ENCODE measurements at regions not wholly inside any gene's neighbourhood (a gene's known extent, or its start where the extent isn't known, plus 50 kb on each side); places are given as distances from the start of the nearest gene placed in this dataset.
"Not testable (repeated sequence)": the region's sequence is repeated elsewhere in the genome, so short reads cannot be mapped to it uniquely, and the experiment has no call there.

DNA sequence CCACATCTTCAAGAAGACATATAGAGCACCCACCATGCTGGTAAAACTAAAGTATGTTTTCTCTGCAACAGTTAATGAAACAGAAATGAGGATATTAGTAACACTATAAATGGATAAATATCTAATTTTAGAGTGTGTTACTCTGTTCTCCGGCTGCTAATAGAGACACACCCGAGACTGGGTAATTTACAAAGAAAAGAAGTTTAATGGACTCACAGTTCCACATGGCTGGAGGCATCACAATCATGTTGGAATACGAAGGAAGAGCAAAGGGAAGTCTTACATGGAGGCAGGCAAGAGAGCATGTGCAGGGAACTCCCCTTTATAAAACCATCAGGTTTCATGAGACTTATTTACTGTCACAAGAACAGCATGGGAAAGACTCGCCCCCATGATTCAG lies 287.2 kb downstream of the SRGAP2C start:
- no peak for TF ChIP-seq ZFP30 (CRISPR knock-in tag; IDR thresholded peaks at IDR 0.05)
- TF ChIP-seq RARB (CRISPR knock-in tag; IDR thresholded peaks at IDR 0.05), result no peak
- no peak for TF ChIP-seq GLIS3 (CRISPR knock-in tag; IDR thresholded peaks at IDR 0.05)
- no peak for TF ChIP-seq ARNTL (CRISPR knock-in tag; IDR thresholded peaks at IDR 0.05; ENCODE audit: borderline replicate concordance, low read depth)
- TF ChIP-seq TCF4 (CRISPR knock-in tag; IDR thresholded peaks at IDR 0.05; ENCODE audit: borderline replicate concordance), result no peak
- no peak for TF ChIP-seq CSDC2 (CRISPR knock-in tag; IDR thresholded peaks at IDR 0.05)
- TF ChIP-seq, protein P1, sequence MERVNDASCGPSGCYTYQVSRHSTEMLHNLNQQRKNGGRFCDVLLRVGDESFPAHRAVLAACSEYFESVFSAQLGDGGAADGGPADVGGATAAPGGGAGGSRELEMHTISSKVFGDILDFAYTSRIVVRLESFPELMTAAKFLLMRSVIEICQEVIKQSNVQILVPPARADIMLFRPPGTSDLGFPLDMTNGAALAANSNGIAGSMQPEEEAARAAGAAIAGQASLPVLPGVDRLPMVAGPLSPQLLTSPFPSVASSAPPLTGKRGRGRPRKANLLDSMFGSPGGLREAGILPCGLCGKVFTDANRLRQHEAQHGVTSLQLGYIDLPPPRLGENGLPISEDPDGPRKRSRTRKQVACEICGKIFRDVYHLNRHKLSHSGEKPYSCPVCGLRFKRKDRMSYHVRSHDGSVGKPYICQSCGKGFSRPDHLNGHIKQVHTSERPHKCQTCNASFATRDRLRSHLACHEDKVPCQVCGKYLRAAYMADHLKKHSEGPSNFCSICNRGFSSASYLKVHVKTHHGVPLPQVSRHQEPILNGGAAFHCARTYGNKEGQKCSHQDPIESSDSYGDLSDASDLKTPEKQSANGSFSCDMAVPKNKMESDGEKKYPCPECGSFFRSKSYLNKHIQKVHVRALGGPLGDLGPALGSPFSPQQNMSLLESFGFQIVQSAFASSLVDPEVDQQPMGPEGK (CRISPR knock-in tag; IDR thresholded peaks at IDR 0.05; ENCODE audit: borderline replicate concordance), result no peak
- no peak for TF ChIP-seq PPARA (CRISPR knock-in tag; IDR thresholded peaks at IDR 0.05; ENCODE audit: borderline replicate concordance)
- TF ChIP-seq, protein P2, sequence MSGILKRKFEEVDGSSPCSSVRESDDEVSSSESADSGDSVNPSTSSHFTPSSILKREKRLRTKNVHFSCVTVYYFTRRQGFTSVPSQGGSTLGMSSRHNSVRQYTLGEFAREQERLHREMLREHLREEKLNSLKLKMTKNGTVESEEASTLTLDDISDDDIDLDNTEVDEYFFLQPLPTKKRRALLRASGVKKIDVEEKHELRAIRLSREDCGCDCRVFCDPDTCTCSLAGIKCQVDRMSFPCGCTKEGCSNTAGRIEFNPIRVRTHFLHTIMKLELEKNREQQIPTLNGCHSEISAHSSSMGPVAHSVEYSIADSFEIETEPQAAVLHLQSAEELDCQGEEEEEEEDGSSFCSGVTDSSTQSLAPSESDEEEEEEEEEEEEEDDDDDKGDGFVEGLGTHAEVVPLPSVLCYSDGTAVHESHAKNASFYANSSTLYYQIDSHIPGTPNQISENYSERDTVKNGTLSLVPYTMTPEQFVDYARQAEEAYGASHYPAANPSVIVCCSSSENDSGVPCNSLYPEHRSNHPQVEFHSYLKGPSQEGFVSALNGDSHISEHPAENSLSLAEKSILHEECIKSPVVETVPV (CRISPR knock-in tag; IDR thresholded peaks at IDR 0.05), result no peak
- TF ChIP-seq ZNF70 (CRISPR knock-in tag; IDR thresholded peaks at IDR 0.05), result no peak
- TF ChIP-seq, protein P3, sequence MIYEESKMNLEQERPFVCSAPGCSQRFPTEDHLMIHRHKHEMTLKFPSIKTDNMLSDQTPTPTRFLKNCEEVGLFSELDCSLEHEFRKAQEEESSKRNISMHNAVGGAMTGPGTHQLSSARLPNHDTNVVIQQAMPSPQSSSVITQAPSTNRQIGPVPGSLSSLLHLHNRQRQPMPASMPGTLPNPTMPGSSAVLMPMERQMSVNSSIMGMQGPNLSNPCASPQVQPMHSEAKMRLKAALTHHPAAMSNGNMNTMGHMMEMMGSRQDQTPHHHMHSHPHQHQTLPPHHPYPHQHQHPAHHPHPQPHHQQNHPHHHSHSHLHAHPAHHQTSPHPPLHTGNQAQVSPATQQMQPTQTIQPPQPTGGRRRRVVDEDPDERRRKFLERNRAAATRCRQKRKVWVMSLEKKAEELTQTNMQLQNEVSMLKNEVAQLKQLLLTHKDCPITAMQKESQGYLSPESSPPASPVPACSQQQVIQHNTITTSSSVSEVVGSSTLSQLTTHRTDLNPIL (CRISPR knock-in tag; IDR thresholded peaks at IDR 0.05; ENCODE audit: low read depth), result no peak
- TF ChIP-seq, protein P4, sequence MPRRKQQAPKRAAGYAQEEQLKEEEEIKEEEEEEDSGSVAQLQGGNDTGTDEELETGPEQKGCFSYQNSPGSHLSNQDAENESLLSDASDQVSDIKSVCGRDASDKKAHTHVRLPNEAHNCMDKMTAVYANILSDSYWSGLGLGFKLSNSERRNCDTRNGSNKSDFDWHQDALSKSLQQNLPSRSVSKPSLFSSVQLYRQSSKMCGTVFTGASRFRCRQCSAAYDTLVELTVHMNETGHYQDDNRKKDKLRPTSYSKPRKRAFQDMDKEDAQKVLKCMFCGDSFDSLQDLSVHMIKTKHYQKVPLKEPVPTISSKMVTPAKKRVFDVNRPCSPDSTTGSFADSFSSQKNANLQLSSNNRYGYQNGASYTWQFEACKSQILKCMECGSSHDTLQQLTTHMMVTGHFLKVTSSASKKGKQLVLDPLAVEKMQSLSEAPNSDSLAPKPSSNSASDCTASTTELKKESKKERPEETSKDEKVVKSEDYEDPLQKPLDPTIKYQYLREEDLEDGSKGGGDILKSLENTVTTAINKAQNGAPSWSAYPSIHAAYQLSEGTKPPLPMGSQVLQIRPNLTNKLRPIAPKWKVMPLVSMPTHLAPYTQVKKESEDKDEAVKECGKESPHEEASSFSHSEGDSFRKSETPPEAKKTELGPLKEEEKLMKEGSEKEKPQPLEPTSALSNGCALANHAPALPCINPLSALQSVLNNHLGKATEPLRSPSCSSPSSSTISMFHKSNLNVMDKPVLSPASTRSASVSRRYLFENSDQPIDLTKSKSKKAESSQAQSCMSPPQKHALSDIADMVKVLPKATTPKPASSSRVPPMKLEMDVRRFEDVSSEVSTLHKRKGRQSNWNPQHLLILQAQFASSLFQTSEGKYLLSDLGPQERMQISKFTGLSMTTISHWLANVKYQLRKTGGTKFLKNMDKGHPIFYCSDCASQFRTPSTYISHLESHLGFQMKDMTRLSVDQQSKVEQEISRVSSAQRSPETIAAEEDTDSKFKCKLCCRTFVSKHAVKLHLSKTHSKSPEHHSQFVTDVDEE (CRISPR knock-in tag; IDR thresholded peaks at IDR 0.05), result no peak
- no peak for TF ChIP-seq ZNF8 (CRISPR knock-in tag; IDR thresholded peaks at IDR 0.05)
- TF ChIP-seq ZC3H10 (CRISPR knock-in tag; IDR thresholded peaks at IDR 0.05), result no peak
- TF ChIP-seq ZFP3 (CRISPR knock-in tag; IDR thresholded peaks at IDR 0.05), result no peak
- no peak for ATAC-seq

DNA sequence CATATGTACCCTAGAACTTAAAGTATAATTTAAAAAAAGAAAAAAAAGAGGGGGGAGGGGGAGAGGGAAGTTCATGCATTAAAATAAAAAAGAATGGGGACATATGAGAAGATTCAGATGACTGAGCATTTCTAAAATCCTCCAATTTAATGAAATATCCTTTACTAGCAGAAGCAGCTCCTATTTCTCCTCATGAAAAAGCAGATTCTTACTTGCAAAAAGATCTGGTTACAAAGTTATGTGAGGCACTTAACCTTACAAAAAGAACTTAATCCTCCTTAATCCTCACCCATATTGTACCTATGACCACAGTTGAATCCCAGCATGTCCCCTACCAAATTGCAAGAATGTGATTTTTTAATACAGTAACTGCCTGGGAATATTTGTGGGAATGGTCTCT lies 298.5 kb downstream of the SRGAP2C start:
- ATAC-seq, result no peak
- TF ChIP-seq ZC3H10 (CRISPR knock-in tag; IDR thresholded peaks at IDR 0.05) (no peak), BACH2 (CRISPR knock-in tag; IDR thresholded peaks at IDR 0.05; ENCODE audit: borderline replicate concordance) (no peak), ARNTL (CRISPR knock-in tag; IDR thresholded peaks at IDR 0.05; ENCODE audit: borderline replicate concordance, low read depth) (no peak)
- TF ChIP-seq, protein P1 (CRISPR knock-in tag; IDR thresholded peaks at IDR 0.05; ENCODE audit: borderline replicate concordance), result no peak

DNA sequence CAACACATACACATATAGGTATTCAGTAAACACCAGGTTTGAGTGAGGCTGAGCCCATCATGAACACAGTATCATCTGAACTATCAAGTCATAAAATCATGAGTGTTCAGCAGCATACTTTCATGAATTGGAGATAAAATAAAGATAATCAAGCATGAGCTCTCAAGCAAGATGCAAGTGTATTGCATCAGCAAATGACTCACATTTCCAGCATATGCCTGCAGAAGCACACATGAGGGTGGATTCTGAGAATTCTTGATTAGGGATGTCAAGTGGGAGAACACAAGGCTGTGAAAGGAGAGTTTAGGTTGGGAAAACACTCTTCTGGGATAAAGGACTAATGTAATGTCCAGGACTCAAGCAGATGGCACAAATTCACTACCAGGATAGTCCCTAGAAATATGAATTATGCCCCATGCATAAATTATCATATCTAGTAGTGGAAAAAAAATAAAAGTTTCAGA lies 299.2 kb downstream of the SRGAP2C start:
- ATAC-seq, result no peak
- TF ChIP-seq ARNTL (CRISPR knock-in tag; IDR thresholded peaks at IDR 0.05; ENCODE audit: borderline replicate concordance, low read depth) (no peak), RARB (CRISPR knock-in tag; IDR thresholded peaks at IDR 0.05) (no peak), BACH2 (CRISPR knock-in tag; IDR thresholded peaks at IDR 0.05; ENCODE audit: borderline replicate concordance) (no peak), OSR1 (CRISPR knock-in tag; IDR thresholded peaks at IDR 0.05) (no peak), TOX (CRISPR knock-in tag; IDR thresholded peaks at IDR 0.05; ENCODE audit: borderline replicate concordance) (no peak), PPARA (CRISPR knock-in tag; IDR thresholded peaks at IDR 0.05; ENCODE audit: borderline replicate concordance) (no peak), TCF4 (CRISPR knock-in tag; IDR thresholded peaks at IDR 0.05; ENCODE audit: borderline replicate concordance) (no peak), ZNF8 (CRISPR knock-in tag; IDR thresholded peaks at IDR 0.05) (no peak), SNAI2 (CRISPR knock-in tag; IDR thresholded peaks at IDR 0.05) (no peak), ZNF70 (CRISPR knock-in tag; IDR thresholded peaks at IDR 0.05) (no peak), ZC3H10 (CRISPR knock-in tag; IDR thresholded peaks at IDR 0.05) (no peak), ZFP30 (CRISPR knock-in tag; IDR thresholded peaks at IDR 0.05) (no peak), GLIS3 (CRISPR knock-in tag; IDR thresholded peaks at IDR 0.05) (no peak), CSDC2 (CRISPR knock-in tag; IDR thresholded peaks at IDR 0.05) (no peak)
- TF ChIP-seq, protein P5, sequence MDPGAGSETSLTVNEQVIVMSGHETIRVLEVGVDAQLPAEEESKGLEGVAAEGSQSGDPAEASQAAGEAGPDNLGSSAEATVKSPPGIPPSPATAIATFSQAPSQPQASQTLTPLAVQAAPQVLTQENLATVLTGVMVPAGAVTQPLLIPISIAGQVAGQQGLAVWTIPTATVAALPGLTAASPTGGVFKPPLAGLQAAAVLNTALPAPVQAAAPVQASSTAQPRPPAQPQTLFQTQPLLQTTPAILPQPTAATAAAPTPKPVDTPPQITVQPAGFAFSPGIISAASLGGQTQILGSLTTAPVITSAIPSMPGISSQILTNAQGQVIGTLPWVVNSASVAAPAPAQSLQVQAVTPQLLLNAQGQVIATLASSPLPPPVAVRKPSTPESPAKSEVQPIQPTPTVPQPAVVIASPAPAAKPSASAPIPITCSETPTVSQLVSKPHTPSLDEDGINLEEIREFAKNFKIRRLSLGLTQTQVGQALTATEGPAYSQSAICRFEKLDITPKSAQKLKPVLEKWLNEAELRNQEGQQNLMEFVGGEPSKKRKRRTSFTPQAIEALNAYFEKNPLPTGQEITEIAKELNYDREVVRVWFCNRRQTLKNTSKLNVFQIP (CRISPR knock-in tag; IDR thresholded peaks at IDR 0.05; ENCODE audit: borderline replicate concordance, low read depth), result no peak

DNA sequence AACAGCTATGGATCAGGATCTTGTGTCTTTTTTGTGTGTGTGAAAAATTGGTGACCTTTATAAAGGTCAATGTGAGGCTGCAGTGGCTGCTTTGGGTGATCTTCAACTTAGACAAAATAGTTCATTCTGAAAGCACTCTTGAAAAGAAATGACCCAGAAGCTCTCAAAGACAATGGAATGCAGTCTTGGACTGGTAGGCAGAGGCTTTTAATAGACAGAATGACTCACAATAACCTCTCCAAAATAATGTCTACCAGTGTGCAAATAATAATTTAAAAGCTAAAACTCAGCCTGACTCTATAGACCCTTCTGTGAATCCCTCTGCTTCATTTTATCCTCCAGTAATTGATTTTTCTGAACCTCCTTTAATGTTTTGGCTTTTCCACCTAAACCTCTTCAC lies 310.0 kb downstream of the SRGAP2C start:
- not testable (repeated sequence) for ATAC-seq

DNA sequence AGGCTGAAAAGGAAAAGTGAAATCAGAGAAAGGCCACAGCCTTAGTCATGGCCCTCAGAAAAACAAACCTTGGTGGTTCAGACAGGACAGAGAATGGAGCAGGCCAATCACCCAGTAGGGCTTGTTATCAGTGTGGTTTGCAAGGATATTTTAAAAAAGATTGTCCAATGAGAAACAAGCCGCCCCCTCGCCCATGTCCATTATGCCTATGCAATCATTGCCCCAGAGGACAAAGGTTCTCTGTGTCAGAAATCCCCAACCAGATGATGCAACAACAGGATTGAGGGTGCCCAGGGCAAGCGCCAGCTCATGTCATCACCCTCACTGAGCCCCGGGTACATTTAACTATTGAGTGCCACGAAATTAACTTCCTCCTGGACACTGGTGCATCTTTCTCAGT lies 326.7 kb downstream of the SRGAP2C start:
- ATAC-seq, result not testable (repeated sequence)

DNA sequence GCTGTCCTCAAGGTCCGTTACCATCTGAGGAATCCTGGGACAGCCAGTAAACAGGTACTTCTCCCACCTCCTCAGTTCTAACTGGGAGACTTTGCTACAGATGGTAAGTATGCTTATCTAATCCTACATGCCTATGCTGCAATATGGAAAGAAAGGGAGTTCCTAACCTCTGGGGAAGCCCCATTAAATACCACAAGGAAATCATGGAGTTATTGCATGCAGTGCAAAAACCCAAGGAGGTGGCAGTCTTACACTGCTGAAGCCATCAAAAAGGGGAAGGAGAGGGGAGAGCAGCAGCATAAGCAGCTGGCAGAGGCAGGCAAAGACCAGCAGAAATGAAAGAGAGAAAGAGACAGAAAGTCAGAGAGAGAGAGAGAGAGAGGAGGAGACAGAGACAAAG lies 327.1 kb downstream of the SRGAP2C start:
- ATAC-seq, result not testable (repeated sequence)
